Kidney (tissue), 13 donors: ENCODE measurements at regions not wholly inside any gene's neighbourhood (a gene's known extent, or its start where the extent isn't known, plus 50 kb on each side); places are given as distances from the start of the nearest gene placed in this dataset.

Experiments used
- DNase-seq, 5 donors: peaks; one replicate each; pipeline ENCODE4 v3.0.0-alpha.2; 2013 to 2020
- FAIRE-seq: peaks from 2 replicates; lab custom pipeline; 2012; peaks lifted over from hg19 to GRCh38; lab: Jason Lieb, UNC
- H3K27ac ChIP-seq, 2 donors: one replicate each; pipeline ENCODE4 v1.7.0; 2013; ENCODE audit warnings: low read depth in 2 of 2, low read length in 2 of 2, inconsistent platforms in 1 of 2
- H3K27me3 ChIP-seq: one replicate; pipeline ENCODE4 v1.7.1; 2013; ENCODE audit warnings: low read length, inconsistent platforms; ENCODE audit not compliant: control insufficient read depth, insufficient read depth
- H3K36me3 ChIP-seq, 3 donors: one replicate each; pipeline versions ENCODE4 v1.7.0 to v1.7.1; 2013; ENCODE audit warnings: low read length in 3 of 3, control low read depth in 1 of 3, inconsistent platforms in 1 of 3; ENCODE audit not compliant: insufficient read depth in 3 of 3, control insufficient read depth in 2 of 3
- H3K4me1 ChIP-seq, 3 donors: one replicate each; pipeline versions ENCODE4 v1.7.0 to v1.7.1; 2013; ENCODE audit warnings: low read length in 3 of 3, inconsistent platforms in 1 of 3, low read depth in 1 of 3; ENCODE audit not compliant: control insufficient read depth in 2 of 3, insufficient read depth in 2 of 3
- H3K4me3 ChIP-seq, 3 donors: one replicate each; pipeline versions ENCODE4 v1.7.0 to v1.8.1; 2013; ENCODE audit warnings: low read length in 3 of 3, control low read depth in 1 of 3, inconsistent platforms in 1 of 3
- H3K9ac ChIP-seq, 3 donors: one replicate each; pipeline versions ENCODE4 v1.7.0 to v1.7.1; 2013; ENCODE audit warnings: low read length in 3 of 3, control low read depth in 1 of 3, inconsistent platforms in 1 of 3
- H3K9me3 ChIP-seq, 3 donors: one replicate each; pipeline versions ENCODE4 v1.7.0 to v1.7.1; 2013; ENCODE audit warnings: low read length in 3 of 3, control low read depth in 1 of 3, inconsistent platforms in 1 of 3; ENCODE audit not compliant: control insufficient read depth in 2 of 3, insufficient read depth in 1 of 3
- intact Hi-C: fragments of 100-400 bp; cut with DNase I; formaldehyde crosslinking; loops from one replicate; pipeline ENCODE4 v1.11.1; 2022
- TF ChIP-seq, protein P1 (sequence below): IDR thresholded peaks from 3 replicates; pipeline ENCODE4 v1.5.1; 2012; ENCODE audit warnings: mild to moderate bottlenecking, moderate library complexity, borderline replicate concordance; ENCODE audit not compliant: insufficient read depth; ENCODE audit errors: extremely low read depth
- donor health status: control.
- donor health status: control.
- donor health status: control.
- donor health status: control.
- donor health status: control.
- donor health status: DM: yes; HTN: yes; CAD: no.
- donor health status: Normal renal cell carcinoma (clear cell type).

DNA sequence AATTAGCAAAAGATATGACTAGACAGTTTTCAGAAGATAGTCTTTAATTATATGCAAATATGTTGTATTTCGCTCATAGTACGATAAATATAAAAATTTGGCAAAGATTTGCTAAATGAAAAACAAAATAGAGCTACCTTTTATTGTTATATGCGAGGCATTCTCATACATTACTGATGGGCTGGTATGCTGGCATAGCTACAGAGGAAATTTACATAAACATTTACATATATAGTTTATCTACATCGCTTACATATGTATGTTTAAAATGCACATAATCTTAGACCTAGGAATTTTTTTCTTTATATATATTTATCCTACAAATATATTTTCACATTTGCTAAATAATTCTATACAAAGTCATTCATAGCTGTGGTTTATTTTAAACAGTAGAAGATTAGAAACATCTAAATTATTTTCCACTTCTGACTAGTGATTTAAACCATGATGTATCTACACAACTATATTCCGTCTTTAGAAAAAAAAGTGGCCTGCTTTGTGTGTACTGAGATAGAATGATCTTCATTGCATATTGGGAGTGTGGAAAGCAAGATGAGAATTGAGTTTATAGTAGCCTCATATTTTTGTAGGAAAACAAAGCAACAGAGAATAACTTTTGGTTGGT, 1345.0 kb upstream of the SLC10A2 start:
- H3K4me3 ChIP-seq, result no peak overlapping the region

DNA sequence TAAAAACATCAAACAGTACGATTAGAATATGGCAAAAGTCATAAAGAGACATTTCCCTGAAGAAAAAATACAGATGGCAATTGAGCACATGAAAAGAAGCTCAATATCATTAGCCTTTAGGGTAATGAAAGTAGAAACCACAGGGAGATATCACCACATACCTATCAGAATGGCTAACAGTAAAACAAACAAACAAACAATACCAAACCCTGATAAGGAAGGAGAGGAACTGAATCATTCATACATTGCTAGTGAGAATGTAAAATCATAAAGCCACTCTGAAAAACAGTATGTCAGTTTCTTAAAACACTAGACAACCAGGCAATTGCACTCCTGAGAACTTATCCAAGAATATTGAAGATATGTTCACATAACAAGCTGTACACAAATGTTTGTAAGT, 1342.5 kb upstream of the SLC10A2 start:
- Histone ChIP-seq H3K4me1 (no peaks in the 10 kb centered on the region), H3K9me3 (no peaks in the 10 kb centered on the region), H3K27ac (no peak overlapping the region), H3K36me3 (no peaks in the 10 kb centered on the region), H3K9ac (no peak overlapping the region), H3K27me3 (no peaks in the 10 kb centered on the region), H3K4me3 (no peak overlapping the region)
- DNase-seq, result no peak
- intact Hi-C loops, result no loop called here
- TF ChIP-seq, protein P1, sequence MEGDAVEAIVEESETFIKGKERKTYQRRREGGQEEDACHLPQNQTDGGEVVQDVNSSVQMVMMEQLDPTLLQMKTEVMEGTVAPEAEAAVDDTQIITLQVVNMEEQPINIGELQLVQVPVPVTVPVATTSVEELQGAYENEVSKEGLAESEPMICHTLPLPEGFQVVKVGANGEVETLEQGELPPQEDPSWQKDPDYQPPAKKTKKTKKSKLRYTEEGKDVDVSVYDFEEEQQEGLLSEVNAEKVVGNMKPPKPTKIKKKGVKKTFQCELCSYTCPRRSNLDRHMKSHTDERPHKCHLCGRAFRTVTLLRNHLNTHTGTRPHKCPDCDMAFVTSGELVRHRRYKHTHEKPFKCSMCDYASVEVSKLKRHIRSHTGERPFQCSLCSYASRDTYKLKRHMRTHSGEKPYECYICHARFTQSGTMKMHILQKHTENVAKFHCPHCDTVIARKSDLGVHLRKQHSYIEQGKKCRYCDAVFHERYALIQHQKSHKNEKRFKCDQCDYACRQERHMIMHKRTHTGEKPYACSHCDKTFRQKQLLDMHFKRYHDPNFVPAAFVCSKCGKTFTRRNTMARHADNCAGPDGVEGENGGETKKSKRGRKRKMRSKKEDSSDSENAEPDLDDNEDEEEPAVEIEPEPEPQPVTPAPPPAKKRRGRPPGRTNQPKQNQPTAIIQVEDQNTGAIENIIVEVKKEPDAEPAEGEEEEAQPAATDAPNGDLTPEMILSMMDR, result no peak
- no peak for FAIRE-seq

More for the DNA sequence above, 1345.0 kb upstream of the SLC10A2 start:
- Histone ChIP-seq H3K4me1 (no peaks in the 10 kb centered on the region), H3K27ac (no peak overlapping the region), H3K36me3 (no peaks in the 10 kb centered on the region), H3K9ac (no peak overlapping the region), H3K27me3 (no peaks in the 10 kb centered on the region), H3K9me3 (no peaks in the 10 kb centered on the region)
- FAIRE-seq (no peak), DNase-seq (no peak)
- intact Hi-C loops, result no loop called here
- TF ChIP-seq, protein P1, result no peak

DNA sequence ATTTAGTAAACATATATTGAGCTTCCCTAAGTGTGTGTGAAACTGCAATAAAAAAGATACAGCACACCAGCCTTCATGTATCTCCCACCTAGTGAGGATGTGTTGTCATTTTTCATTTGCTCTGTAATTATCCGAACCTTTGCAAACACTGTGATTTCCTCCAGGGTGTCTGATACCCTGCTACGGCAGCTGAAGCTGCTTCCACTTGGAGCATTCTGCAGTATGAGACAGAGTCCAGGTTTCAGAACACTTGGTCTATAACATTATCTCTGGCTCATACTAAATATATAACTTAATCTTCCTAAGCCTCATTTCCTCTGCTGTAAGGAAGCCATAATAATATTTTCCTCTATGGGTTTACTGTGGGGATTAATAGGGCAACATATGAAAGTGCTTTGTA, 1338.1 kb upstream of the SLC10A2 start:
- FAIRE-seq (no peak), DNase-seq (no peak)
- TF ChIP-seq, protein P1, result no peak
- Histone ChIP-seq H3K9me3 (no peaks in the 10 kb centered on the region), H3K36me3 (no peaks in the 10 kb centered on the region), H3K4me3 (no peak overlapping the region), H3K4me1 (no peaks in the 10 kb centered on the region), H3K9ac (no peak overlapping the region), H3K27me3 (no peaks in the 10 kb centered on the region), H3K27ac (no peak overlapping the region)
- intact Hi-C loops, result no loop called here

DNA sequence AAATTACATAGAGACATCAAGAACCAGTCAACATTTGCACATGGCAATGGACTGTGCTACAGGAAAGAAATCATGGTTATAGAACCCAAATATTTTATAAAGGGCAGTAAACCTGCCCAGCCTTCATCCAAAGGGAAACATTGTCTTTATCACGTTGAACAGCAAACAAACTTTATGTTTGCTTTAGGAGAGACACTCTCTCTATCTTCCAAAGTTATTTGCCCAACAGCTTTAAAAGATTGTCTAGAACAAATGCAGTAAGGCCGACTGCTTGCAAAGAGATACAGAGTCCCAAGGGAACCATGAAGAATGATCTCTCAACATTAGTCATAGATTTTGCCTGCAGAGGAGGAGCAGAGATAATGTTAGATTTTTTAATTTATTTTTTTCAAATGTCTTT, 1323.5 kb upstream of the SLC10A2 start:
- intact Hi-C loops, result no loop called here
- no peaks in the 10 kb centered on the region for H3K4me1 ChIP-seq
- no peaks in the 10 kb centered on the region for H3K36me3 ChIP-seq
- no peak for FAIRE-seq
- H3K9me3 ChIP-seq, result no peaks in the 10 kb centered on the region
- H3K4me3 ChIP-seq, result no peak overlapping the region
- H3K27ac ChIP-seq, result no peak overlapping the region
- H3K27me3 ChIP-seq, result no peaks in the 10 kb centered on the region
- H3K9ac ChIP-seq, result no peak overlapping the region
- TF ChIP-seq, protein P1, result no peak
- no peak for DNase-seq
